UCSD-AML1 (cell line): ENCODE measurements at regions not wholly inside any gene's neighbourhood (a gene's known extent, or its start where the extent isn't known, plus 50 kb on each side); places are given as distances from the start of the nearest gene placed in this dataset.

Experiments used
- DNase-seq: peaks from one replicate; lab custom pipeline; 2025; ENCODE audit not compliant: unreplicated experiment; lab: John Stamatoyannopoulos, UW

- no peak for DNase-seq
Observed at GRCh38 chr22:48652796-48653195, 1174.9 kb downstream of the BRD1 start.

- no peak for DNase-seq
Observed at GRCh38 chr22:48651981-48652538, 1175.6 kb downstream of the BRD1 start.

- no peak for DNase-seq
Observed at GRCh38 chr22:48651036-48651890, 1176.4 kb downstream of the BRD1 start.

GRCh38 chr22:48650323-48651035 is 1177.2 kb downstream of the BRD1 start:
- DNase-seq: no peak

GRCh38 chr22:48649466-48649865 is 1178.2 kb downstream of the BRD1 start:
- DNase-seq: no peak

- no peak for DNase-seq
Observed at GRCh38 chr22:48649031-48649430, 1178.6 kb downstream of the BRD1 start.

GRCh38 chr22:48647606-48648515 is 1179.8 kb downstream of the BRD1 start:
- no peak for DNase-seq

GRCh38 chr22:48647051-48647450 is 1180.6 kb downstream of the BRD1 start:
- no peak for DNase-seq

- DNase-seq: no peak
Observed at GRCh38 chr22:48646216-48646925, 1181.3 kb downstream of the BRD1 start.

- no peak for DNase-seq
Observed at GRCh38 chr22:48645766-48646165, 1181.9 kb downstream of the BRD1 start.

- no peak for DNase-seq
Observed at GRCh38 chr22:48644997-48645396, 1182.7 kb downstream of the BRD1 start.

- no peak for DNase-seq
Observed at GRCh38 chr22:48644108-48644507, 1183.6 kb downstream of the BRD1 start.

- no peak for DNase-seq
Observed at GRCh38 chr22:48643066-48643731, 1184.5 kb downstream of the BRD1 start.

- no peak for DNase-seq
Observed at GRCh38 chr22:48642550-48642949, 1185.1 kb downstream of the BRD1 start.

GRCh38 chr22:48641906-48642475 is 1185.7 kb downstream of the BRD1 start:
- no peak for DNase-seq

- no peak for DNase-seq
Observed at GRCh38 chr22:48640890-48641841, 1186.5 kb downstream of the BRD1 start.

GRCh38 chr22:48639896-48640748 is 1187.6 kb downstream of the BRD1 start:
- DNase-seq: no peak
